DND-41 (cell line): ENCODE measurements at regions not wholly inside any gene's neighbourhood (a gene's known extent, or its start where the extent isn't known, plus 50 kb on each side); places are given as distances from the start of the nearest gene placed in this dataset.

ENCODE experiments used
- ATAC-seq: fragments of 200-7000 bp; cut with Tn5 transposase; 3 replicates; pipeline ENCODE4 v1.9.1; 2021; ENCODE audit warnings: low read depth; ENCODE audit not compliant: insufficient read depth
- DNase-seq: peaks from one replicate; pipeline ENCODE4 v3.0.0-alpha.2; 2020
- H2AFZ ChIP-seq: 2 replicates; pipeline ENCODE4 v1.6.0; 2012; ENCODE audit warnings: low read depth, low read length
- H3K27ac ChIP-seq: 2 replicates; pipeline ENCODE4 v1.5.1; 2012; ENCODE audit warnings: low read length, inconsistent platforms
- H3K27me3 ChIP-seq: fragments of 200-600 bp; sonication (generic); 2 replicates; pipeline ENCODE4 v1.6.0; 2012; ENCODE audit warnings: low read length, mild to moderate bottlenecking, inconsistent platforms; ENCODE audit not compliant: insufficient read depth, poor library complexity
- H3K36me3 ChIP-seq: 2 replicates; pipeline ENCODE4 v1.5.1; 2012; ENCODE audit warnings: low read length, inconsistent platforms; ENCODE audit not compliant: insufficient read depth
- H3K4me1 ChIP-seq: 2 replicates; pipeline ENCODE4 v1.5.1; 2012; ENCODE audit warnings: mild to moderate bottlenecking, low read length; ENCODE audit not compliant: insufficient read depth
- H3K4me2 ChIP-seq: 2 replicates; pipeline ENCODE4 v1.6.0; 2012; ENCODE audit warnings: mild to moderate bottlenecking, moderate library complexity, low read length, inconsistent platforms; ENCODE audit not compliant: insufficient read depth
- H3K4me3 ChIP-seq, 2 experiments: fragments of 200-600 bp in 1 of 2; shearing (Covaris generic) in 1 of 2; 2 replicates each; pipeline ENCODE4 v1.5.1; 2012 to 2016; ENCODE audit warnings: inconsistent platforms in 2 of 2, low read length in 2 of 2, mild to moderate bottlenecking in 2 of 2, low read depth in 1 of 2, moderate library complexity in 1 of 2
- H3K79me2 ChIP-seq: 2 replicates; pipeline ENCODE4 v1.6.0; 2012; ENCODE audit warnings: low read length, inconsistent platforms; ENCODE audit not compliant: insufficient read depth
- H3K9ac ChIP-seq: 2 replicates; pipeline ENCODE4 v1.6.0; 2012; ENCODE audit warnings: low read depth, mild to moderate bottlenecking, inconsistent platforms, low read length, moderate library complexity
- H3K9me3 ChIP-seq: 2 replicates; pipeline ENCODE4 v1.5.1; 2012; ENCODE audit warnings: low read length, moderate library complexity, mild to moderate bottlenecking, inconsistent platforms; ENCODE audit not compliant: insufficient read depth, severe bottlenecking
- H4K20me1 ChIP-seq: 2 replicates; pipeline ENCODE4 v1.6.0; 2012; ENCODE audit warnings: low read length; ENCODE audit not compliant: insufficient read depth
- CTCF ChIP-seq: IDR thresholded peaks from 2 replicates; pipeline ENCODE4 v1.5.1; 2012; ENCODE audit warnings: borderline replicate concordance, low read length, moderate library complexity, mild to moderate bottlenecking; ENCODE audit not compliant: poor library complexity, severe bottlenecking; ENCODE audit errors: extremely low read depth
- EZH2 ChIP-seq: IDR thresholded peaks from 3 replicates; pipeline ENCODE4 v1.6.1; 2012; ENCODE audit warnings: borderline replicate concordance, low read depth, mild to moderate bottlenecking, moderate library complexity, low read length, inconsistent platforms; ENCODE audit not compliant: severe bottlenecking

GRCh38 chr2:235235977-235236767 is 257.7 kb upstream of the AGAP1 start:
- ATAC-seq: no peak
- no peaks in the 10 kb centered on the region for H3K4me1 ChIP-seq
- no peaks in the 10 kb centered on the region for H3K79me2 ChIP-seq
- no peak overlapping the region for H3K9ac ChIP-seq
- TF ChIP-seq EZH2 (no peak), CTCF (no peak)
- H3K9me3 ChIP-seq: no peaks in the 10 kb centered on the region
- no peaks in the 10 kb centered on the region for H3K36me3 ChIP-seq
- H3K27ac ChIP-seq: no peak overlapping the region
- peaks cover 17% of the 10 kb centered on the region for H3K27me3 ChIP-seq
- no peak overlapping the region for H3K4me2 ChIP-seq
- H2AFZ ChIP-seq: no peak overlapping the region
- no peak overlapping the region for H3K4me3 ChIP-seq
- no peak for DNase-seq
- H4K20me1 ChIP-seq: no peaks in the 10 kb centered on the region

DNA sequence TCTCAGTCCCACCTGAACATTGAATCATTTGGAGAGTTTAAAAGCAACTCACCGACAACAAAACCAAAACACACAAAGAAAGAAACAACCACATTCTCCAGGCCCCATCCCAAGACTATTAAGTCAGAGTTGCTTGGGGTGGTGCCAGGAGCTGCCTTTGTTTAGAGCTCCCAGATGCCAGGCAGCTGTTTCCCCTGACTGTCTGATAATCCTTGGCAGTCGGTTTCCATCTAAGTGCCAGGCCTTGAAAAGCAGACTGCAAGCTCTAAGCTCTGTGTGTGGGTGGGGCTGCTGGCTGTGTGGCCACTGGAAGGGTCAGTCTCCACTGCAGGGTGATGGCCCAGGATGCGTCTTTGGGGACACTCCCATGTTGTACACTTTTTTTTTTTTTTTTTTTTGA is 255.3 kb upstream of the AGAP1 start:
- Histone ChIP-seq H3K4me2 (no peak overlapping the region), H3K9me3 (no peaks in the 10 kb centered on the region), H3K9ac (no peak overlapping the region), H2AFZ (no peak overlapping the region), H3K27me3 (peaks cover 3% of the 10 kb centered on the region), H3K79me2 (no peaks in the 10 kb centered on the region), H3K36me3 (no peaks in the 10 kb centered on the region), H3K27ac (no peak overlapping the region), H3K4me1 (no peaks in the 10 kb centered on the region), H4K20me1 (no peaks in the 10 kb centered on the region), H3K4me3 (no peak overlapping the region)
- ATAC-seq (no peak), DNase-seq (no peak)
- TF ChIP-seq EZH2 (no peak), CTCF (no peak)

DNA sequence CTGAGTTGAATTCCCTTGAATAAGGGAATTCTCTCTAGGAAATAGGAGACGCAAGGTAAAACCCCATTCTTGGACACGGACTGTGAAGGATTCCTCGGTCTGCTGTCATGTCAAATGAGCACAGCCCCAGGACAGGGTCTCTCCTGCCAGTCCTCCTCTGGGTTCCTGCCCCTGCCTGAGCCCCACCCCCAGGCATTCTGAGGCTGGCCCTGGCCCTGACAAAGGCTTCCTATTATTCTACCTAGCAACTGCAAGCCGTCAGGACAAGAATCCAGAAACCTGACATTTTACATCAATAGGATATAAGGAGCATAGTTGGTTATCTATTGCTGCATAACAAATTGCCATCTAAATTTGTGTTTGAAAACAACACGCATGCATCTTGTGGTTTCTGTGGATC is 253.3 kb upstream of the AGAP1 start:
- TF ChIP-seq EZH2: no peak
- no peak for TF ChIP-seq CTCF
- Histone ChIP-seq H3K36me3 (no peaks in the 10 kb centered on the region), H3K27ac (no peak overlapping the region), H3K4me2 (no peak overlapping the region), H3K27me3 (peaks cover 3% of the 10 kb centered on the region), H3K9me3 (no peaks in the 10 kb centered on the region), H3K79me2 (no peaks in the 10 kb centered on the region), H3K4me3 (no peak overlapping the region), H2AFZ (no peak overlapping the region), H3K4me1 (no peaks in the 10 kb centered on the region), H3K9ac (no peak overlapping the region), H4K20me1 (no peaks in the 10 kb centered on the region)
- ATAC-seq (no peak), DNase-seq (no peak)
